Testis (tissue), 2 donors: ENCODE measurements at regions not wholly inside any gene's neighbourhood (a gene's known extent, or its start where the extent isn't known, plus 50 kb on each side); places are given as distances from the start of the nearest gene placed in this dataset.

ENCODE experiments used
- DNase-seq: peaks from one replicate; pipeline ENCODE4 v3.0.0-alpha.2; 2019
- H3K27ac ChIP-seq, 2 donors: fragments of 200-600 bp; sonication (generic); one replicate each; pipeline ENCODE4 v1.5.1; 2019
- H3K27me3 ChIP-seq: fragments of 200-600 bp; sonication (generic); one replicate; pipeline ENCODE4 v1.5.1; 2019
- H3K36me3 ChIP-seq: fragments of 200-600 bp; sonication (generic); one replicate; pipeline ENCODE4 v1.5.1; 2017; ENCODE audit warnings: low read depth; ENCODE audit errors: missing control alignments
- H3K4me1 ChIP-seq: fragments of 200-600 bp; sonication (generic); one replicate; pipeline ENCODE4 v1.5.1; 2019
- H3K4me3 ChIP-seq, 2 donors: fragments of 200-600 bp; sonication (generic); one replicate each; pipeline ENCODE4 v1.5.1; 2017 to 2019
- H3K9me3 ChIP-seq: fragments of 200-600 bp; sonication (generic); one replicate; pipeline ENCODE4 v1.5.1; 2017
- CTCF ChIP-seq, 3 experiments: fragments of 450-650 bp in 2 of 3; fragments of 200-600 bp in 1 of 3; sonication (generic) in 1 of 3; IDR thresholded peaks; one replicate each; pipeline ENCODE4 v1.5.1; 2016 to 2019; ENCODE audit warnings: antibody characterized with exemption in 3 of 3, mild to moderate bottlenecking in 2 of 3, moderate library complexity in 1 of 3
- POLR2A ChIP-seq: fragments of 450-650 bp; IDR thresholded peaks from one replicate; pipeline ENCODE4 v1.6.1; 2017; ENCODE audit warnings: antibody characterized with exemption, mild to moderate bottlenecking, moderate library complexity
- WGBS, 2 donors: methylation state at CpG; one replicate each; pipeline ENCODE4 v1.1.5; 2018; 5-methylcytosine and 5-hydroxymethylcytosine counted together
- intact Hi-C: fragments of 100-400 bp; cut with DNase I; formaldehyde crosslinking; loops from one replicate; pipeline ENCODE4 v1.15.1; 2023; ENCODE audit warnings: low total_unique reads

- Histone ChIP-seq H3K4me1 (no peaks in the 10 kb centered on the region), H3K4me3 (no peak overlapping the region), H3K27ac (no peak overlapping the region), H3K9me3 (no peaks in the 10 kb centered on the region), H3K27me3 (no peaks in the 10 kb centered on the region), H3K36me3 (no peaks in the 10 kb centered on the region)
- WGBS, 2 donors, result 93 to 95% methylated on average over 4 of the region's 4 CpGs
- TF ChIP-seq POLR2A (no peak), CTCF (IDR thresholded peaks at IDR 0.05) (no peak)
- no peak for DNase-seq
- intact Hi-C loops, result no loop called here
These were observed 62.8 kb downstream of the FHIP1A start for GRCh38 chr4:151471728-151472127.

GRCh38 chr4:151472297-151472696, 63.3 kb downstream of the FHIP1A start:
- H3K27ac ChIP-seq, result no peak overlapping the region
- no peak for DNase-seq
- intact Hi-C loops, result no loop called here
- H3K27me3 ChIP-seq, result no peaks in the 10 kb centered on the region
- TF ChIP-seq CTCF (IDR thresholded peaks at IDR 0.05) (no peak), POLR2A (no peak)
- H3K4me1 ChIP-seq, result no peaks in the 10 kb centered on the region
- 51 to 58% methylated on average over 1 of the region's 1 CpG for WGBS, 2 donors
- no peaks in the 10 kb centered on the region for H3K36me3 ChIP-seq
- H3K9me3 ChIP-seq, result no peaks in the 10 kb centered on the region
- H3K4me3 ChIP-seq, result no peak overlapping the region

- no peaks in the 10 kb centered on the region for H3K36me3 ChIP-seq
These were observed 63.7 kb downstream of the FHIP1A start for GRCh38 chr4:151472711-151473110.

GRCh38 chr4:151473521-151474097, 64.6 kb downstream of the FHIP1A start:
- Histone ChIP-seq H3K36me3 (no peaks in the 10 kb centered on the region), H3K9me3 (no peaks in the 10 kb centered on the region), H3K27ac (no peak overlapping the region), H3K4me1 (no peaks in the 10 kb centered on the region), H3K4me3 (no peak overlapping the region), H3K27me3 (no peaks in the 10 kb centered on the region)
- intact Hi-C loops, result no loop called here
- DNase-seq, result no peak
- TF ChIP-seq POLR2A (no peak), CTCF (IDR thresholded peaks at IDR 0.05) (no peak)

More at GRCh38 chr4:151472711-151473110, 63.7 kb downstream of the FHIP1A start:
- H3K9me3 ChIP-seq, result no peaks in the 10 kb centered on the region
- 31 to 50% methylated on average over 1 of the region's 1 CpG for WGBS, 2 donors
- no peaks in the 10 kb centered on the region for H3K4me1 ChIP-seq
- TF ChIP-seq POLR2A, result no peak
- TF ChIP-seq CTCF (IDR thresholded peaks at IDR 0.05), result no peak
- no peak for DNase-seq
- H3K27me3 ChIP-seq, result no peaks in the 10 kb centered on the region
- no peak overlapping the region for H3K4me3 ChIP-seq
- intact Hi-C loops, result no loop called here
- H3K27ac ChIP-seq, result no peak overlapping the region

GRCh38 chr4:151475035-151475714, 66.2 kb downstream of the FHIP1A start:
- intact Hi-C loops, result no loop called here
- TF ChIP-seq CTCF (IDR thresholded peaks at IDR 0.05), result no peak
- 74 to 78% methylated on average over 4 of the region's 4 CpGs for WGBS, 2 donors
- Histone ChIP-seq H3K27ac (no peak overlapping the region), H3K9me3 (no peaks in the 10 kb centered on the region), H3K4me3 (no peak overlapping the region), H3K27me3 (no peaks in the 10 kb centered on the region), H3K4me1 (no peaks in the 10 kb centered on the region), H3K36me3 (no peaks in the 10 kb centered on the region)
- DNase-seq, result no peak
